EH (cell line): ENCODE measurements at regions not wholly inside any gene's neighbourhood (a gene's known extent, or its start where the extent isn't known, plus 50 kb on each side); places are given as distances from the start of the nearest gene placed in this dataset.

ENCODE experiments used
- DNase-seq: peaks from one replicate; pipeline ENCODE4 v3.0.0-alpha.2; 2015; ENCODE audit warnings: low read depth

GRCh38 chr6:128827675-128828464 lies 55.1 kb upstream of the LAMA2 start:
- DNase-seq = peak; percentile 43

GRCh38 chr6:128826606-128827005 lies 56.3 kb upstream of the LAMA2 start:
- DNase-seq = no peak

GRCh38 chr6:128822271-128822670 lies 60.7 kb upstream of the LAMA2 start:
- peak; percentile 34 for DNase-seq

- no peak for DNase-seq
Observed at GRCh38 chr6:128821116-128821515, 61.8 kb upstream of the LAMA2 start.

GRCh38 chr6:128808856-128809255 lies 74.1 kb upstream of the LAMA2 start:
- no peak for DNase-seq

- peak; percentile 60 for DNase-seq
Observed at GRCh38 chr6:128807577-128807976, 75.4 kb upstream of the LAMA2 start.

GRCh38 chr6:128806261-128806660 lies 76.7 kb upstream of the LAMA2 start:
- DNase-seq = peak; percentile 3

- DNase-seq = peak; percentile 59
Observed at GRCh38 chr6:128803911-128804310, 79.0 kb upstream of the LAMA2 start.

- no peak for DNase-seq
Observed at GRCh38 chr6:128801621-128802020, 81.3 kb upstream of the LAMA2 start.

GRCh38 chr6:128784266-128784665 lies 98.7 kb upstream of the LAMA2 start:
- no peak for DNase-seq

GRCh38 chr6:128768187-128768586 lies 114.8 kb upstream of the LAMA2 start:
- no peak for DNase-seq

- DNase-seq = no peak
Observed at GRCh38 chr6:128767705-128768104, 115.2 kb upstream of the LAMA2 start.

- no peak for DNase-seq
Observed at GRCh38 chr6:128767150-128767549, 115.8 kb upstream of the LAMA2 start.

GRCh38 chr6:128763599-128764300 lies 119.2 kb upstream of the LAMA2 start:
- DNase-seq = no peak

- no peak for DNase-seq
Observed at GRCh38 chr6:128759901-128760300, 123.0 kb upstream of the LAMA2 start.

GRCh38 chr6:128759447-128759846 lies 123.5 kb upstream of the LAMA2 start:
- DNase-seq = no peak

- no peak for DNase-seq
Observed at GRCh38 chr6:128757961-128758360, 125.0 kb upstream of the LAMA2 start.

- no peak for DNase-seq
Observed at GRCh38 chr6:128754658-128755256, 128.2 kb upstream of the LAMA2 start.

- no peak for DNase-seq
Observed at GRCh38 chr6:128743974-128744765, 138.8 kb upstream of the LAMA2 start.

- no peak for DNase-seq
Observed at GRCh38 chr6:128742900-128743299, 140.0 kb upstream of the LAMA2 start.

- DNase-seq = no peak
Observed at GRCh38 chr6:128740951-128741350, 142.0 kb upstream of the LAMA2 start.

GRCh38 chr6:128739112-128739511 lies 143.8 kb upstream of the LAMA2 start:
- no peak for DNase-seq
